ENCODE measurements at regions not wholly inside any gene's neighbourhood (a gene's known extent, or its start where the extent isn't known, plus 50 kb on each side); places are given as distances from the start of the nearest gene placed in this dataset.

- TF ChIP-seq ZNF839 (CRISPR knock-in tag; IDR thresholded peaks at IDR 0.05; ENCODE audit: borderline replicate concordance) (no peak), ZNF580 (CRISPR knock-in tag; IDR thresholded peaks at IDR 0.05; ENCODE audit: borderline replicate concordance, low read depth) (no peak), ZNF484 (CRISPR knock-in tag; IDR thresholded peaks at IDR 0.05; ENCODE audit: borderline replicate concordance, low read depth) (no peak), ZSCAN29 (CRISPR knock-in tag; conservative IDR thresholded peaks at IDR 0.05) (no peak), ZNF563 (CRISPR knock-in tag; IDR thresholded peaks at IDR 0.05) (no peak), ZNF101 (CRISPR knock-in tag; IDR thresholded peaks at IDR 0.05; ENCODE audit: borderline replicate concordance, low read depth) (no peak), GABPB1 (CRISPR knock-in tag; IDR thresholded peaks at IDR 0.05) (no peak)
Observed at GRCh38 chrX:25105221-25105620, 89.5 kb upstream of the ARX start (continued).

- no peak overlapping the region for H3K9ac ChIP-seq (ENCODE audit: insufficient read depth, low read depth, low read length)
- in situ Hi-C loops (cut with HindIII; ENCODE audit: extremely low pct_ligation_motif_present, low pct_unique_long_range_greater_than_20kb) (no loop called here), intact Hi-C loops (cut with micrococcal nuclease; ENCODE audit: unreplicated experiment) (no loop called here)
- no peak overlapping the region for H3K27ac ChIP-seq (ENCODE audit: extremely low read length, insufficient read depth, low read length)
- no peaks in the 10 kb centered on the region for H3K79me2 ChIP-seq (ENCODE audit: insufficient read depth, low read length)
- no peaks in the 10 kb centered on the region for H3K9me3 ChIP-seq (ENCODE audit: low read length)
- H2AFZ ChIP-seq (ENCODE audit: low read length), result no peak overlapping the region
- DNase-seq (ENCODE audit: low spot score) (no peak), ATAC-seq (no peak), FAIRE-seq (no peak)
- POLR2A ChIA-PET, result no interaction called here
- no peaks in the 10 kb centered on the region for H3K4me1 ChIP-seq (ENCODE audit: insufficient read depth, low read length)
- H3K36me3 ChIP-seq (replicated peaks in 1 of 2; ENCODE audit: control insufficient read depth in 1 of 2, insufficient read depth in 2 of 2, low read length in 2 of 2), result no peaks in the 10 kb centered on the region
- CTCF ChIA-PET (ENCODE audit: low intra/inter-chr PET ratio, low total read pairs), result no interaction called here
- no TSS peak for BruUV-seq (replicated peaks)
- H3K27me3 ChIP-seq (ENCODE audit: control insufficient read depth in 1 of 2, insufficient read depth in 2 of 2, low read length in 2 of 2), result no peaks in the 10 kb centered on the region
- no peak overlapping the region for H3K4me3 ChIP-seq (replicated peaks in 1 of 3; ENCODE audit: insufficient read depth in 1 of 3, low read depth in 2 of 3, low read length in 3 of 3)
- WGBS (ENCODE audit: low lambda C conversion rate), result 0% methylated on average over 3 of the region's 3 CpGs
- no peak overlapping the region for H3K4me2 ChIP-seq (ENCODE audit: low read depth, low read length)
- H4K20me1 ChIP-seq (ENCODE audit: insufficient read depth, low read length), result no peaks in the 10 kb centered on the region
- TF ChIP-seq KDM5A (IDR thresholded peaks at IDR 0.05; ENCODE audit: borderline replicate concordance, low read length) (no peak), ZBTB1 (CRISPR knock-in tag; IDR thresholded peaks at IDR 0.05; ENCODE audit: borderline replicate concordance) (no peak), U2AF2 (IDR thresholded peaks at IDR 0.05; ENCODE audit: low read depth, low read length) (no peak), IRF1 (CRISPR knock-in tag; IDR thresholded peaks at IDR 0.05; ENCODE audit: low read depth) (no peak), TBP (CRISPR knock-in tag; IDR thresholded peaks at IDR 0.05) (no peak), USF2 (IDR thresholded peaks at IDR 0.05; ENCODE audit: low read depth, low read length) (no peak), USF2 (CRISPR knock-in tag; IDR thresholded peaks at IDR 0.05; ENCODE audit: borderline replicate concordance) (no peak), SKI (IDR thresholded peaks at IDR 0.05; ENCODE audit: partially characterized antibody) (no peak), TBX3 (IDR thresholded peaks at IDR 0.05; ENCODE audit: borderline replicate concordance) (no peak)
Observed at GRCh38 chrX:25096522-25097045, 80.8 kb upstream of the ARX start.

All from HepG2 (cell line).